ENCODE measurements at regions not wholly inside any gene's neighbourhood (a gene's known extent, or its start where the extent isn't known, plus 50 kb on each side); places are given as distances from the start of the nearest gene placed in this dataset.

- CTCF ChIA-PET: interaction anchor here (0.5 kb wide), 1 partner anchor 1531 kb away, joined by 3 read pairs; no protein-coding TSS in a partner anchor
- Mint-ChIP-seq H3K4me1 (ENCODE audit: low read depth, unreplicated experiment) (no peaks in the 10 kb centered on the region), H3K27me3 (ENCODE audit: unreplicated experiment) (no peaks in the 10 kb centered on the region), H3K27ac (ENCODE audit: unreplicated experiment) (no peak overlapping the region), H3K36me3 (ENCODE audit: insufficient read depth, unreplicated experiment) (no peaks in the 10 kb centered on the region), H3K9me3 (ENCODE audit: low read depth, unreplicated experiment) (no peaks in the 10 kb centered on the region), H3K4me3 (ENCODE audit: low read depth, unreplicated experiment) (no peak overlapping the region)
- no peak for DNase-seq
- no peak for TF ChIP-seq CTCF (IDR thresholded peaks at IDR 0.05; ENCODE audit: unreplicated experiment)
- intact Hi-C loops (cut with micrococcal nuclease; ENCODE audit: unreplicated experiment): no loop called here
- no TSS peak for BruUV-seq (replicated peaks)
Measured at GRCh38 chr12:86744547-86745212, 488.5 kb upstream of the MGAT4C start.

GRCh38 chr12:86743875-86744536 lies 487.8 kb upstream of the MGAT4C start:
- H3K4me3 Mint-ChIP-seq (ENCODE audit: low read depth, unreplicated experiment): no peak overlapping the region
- TF ChIP-seq CTCF (IDR thresholded peaks at IDR 0.05; ENCODE audit: unreplicated experiment): no peak
- CTCF ChIA-PET: interaction anchor here (0.5 kb wide), 1 partner anchor 1530 kb away, joined by 3 read pairs; no protein-coding TSS in a partner anchor
- no TSS peak for BruUV-seq (replicated peaks)
- intact Hi-C loops (cut with micrococcal nuclease; ENCODE audit: unreplicated experiment): no loop called here
- no peak overlapping the region for H3K27ac Mint-ChIP-seq (ENCODE audit: unreplicated experiment)
- no peak for DNase-seq
- no peaks in the 10 kb centered on the region for H3K27me3 Mint-ChIP-seq (ENCODE audit: unreplicated experiment)
- H3K36me3 Mint-ChIP-seq (ENCODE audit: insufficient read depth, unreplicated experiment): no peaks in the 10 kb centered on the region
- H3K9me3 Mint-ChIP-seq (ENCODE audit: low read depth, unreplicated experiment): no peaks in the 10 kb centered on the region
- H3K4me1 Mint-ChIP-seq (ENCODE audit: low read depth, unreplicated experiment): no peaks in the 10 kb centered on the region

GRCh38 chr12:86741531-86741930 lies 485.3 kb upstream of the MGAT4C start:
- CTCF ChIA-PET: no interaction called here
- no peaks in the 10 kb centered on the region for H3K9me3 Mint-ChIP-seq (ENCODE audit: low read depth, unreplicated experiment)
- H3K4me1 Mint-ChIP-seq (ENCODE audit: low read depth, unreplicated experiment): no peaks in the 10 kb centered on the region

GRCh38 chr12:86735851-86736250 lies 479.7 kb upstream of the MGAT4C start:
- Mint-ChIP-seq H3K4me1 (ENCODE audit: low read depth, unreplicated experiment) (no peaks in the 10 kb centered on the region), H3K9me3 (ENCODE audit: low read depth, unreplicated experiment) (no peaks in the 10 kb centered on the region), H3K27ac (ENCODE audit: unreplicated experiment) (no peak overlapping the region), H3K36me3 (ENCODE audit: insufficient read depth, unreplicated experiment) (no peaks in the 10 kb centered on the region), H3K27me3 (ENCODE audit: unreplicated experiment) (no peaks in the 10 kb centered on the region), H3K4me3 (ENCODE audit: low read depth, unreplicated experiment) (no peak overlapping the region)
- intact Hi-C loops (cut with micrococcal nuclease; ENCODE audit: unreplicated experiment): no loop called here
- no peak for TF ChIP-seq CTCF (IDR thresholded peaks at IDR 0.05; ENCODE audit: unreplicated experiment)
- CTCF ChIA-PET: no interaction called here
- DNase-seq: no peak
- no TSS peak for BruUV-seq (replicated peaks)

More at GRCh38 chr12:86741531-86741930, 485.3 kb upstream of the MGAT4C start:
- intact Hi-C loops (cut with micrococcal nuclease; ENCODE audit: unreplicated experiment): no loop called here
- Mint-ChIP-seq H3K36me3 (ENCODE audit: insufficient read depth, unreplicated experiment) (no peaks in the 10 kb centered on the region), H3K27ac (ENCODE audit: unreplicated experiment) (no peak overlapping the region), H3K27me3 (ENCODE audit: unreplicated experiment) (no peaks in the 10 kb centered on the region), H3K4me3 (ENCODE audit: low read depth, unreplicated experiment) (no peak overlapping the region)
- TF ChIP-seq CTCF (IDR thresholded peaks at IDR 0.05; ENCODE audit: unreplicated experiment): no peak
- DNase-seq: no peak
- BruUV-seq (replicated peaks): no TSS peak
